Lower leg skin (tissue), 3 donors: ENCODE measurements at regions not wholly inside any gene's neighbourhood (a gene's known extent, or its start where the extent isn't known, plus 50 kb on each side); places are given as distances from the start of the nearest gene placed in this dataset.

Experiments
- CTCF ChIP-seq, 3 donors: fragments of 450-650 bp; IDR thresholded peaks; one replicate each; pipeline ENCODE4 v1.5.1; 2016; ENCODE audit warnings: antibody characterized with exemption in 3 of 3, mild to moderate bottlenecking in 3 of 3, moderate library complexity in 2 of 3
- POLR2A ChIP-seq, 2 donors: fragments of 450-650 bp; IDR thresholded peaks; one replicate each; pipeline ENCODE4 v1.6.1; 2016 to 2017; ENCODE audit warnings: antibody characterized with exemption in 2 of 2, mild to moderate bottlenecking in 1 of 2, moderate library complexity in 1 of 2

GRCh38 chr5:82331557-82331956 lies 53.4 kb upstream of the RPS23 start:
- no peak for TF ChIP-seq CTCF (IDR thresholded peaks at IDR 0.05)
- no peak for TF ChIP-seq POLR2A (IDR thresholded peaks at IDR 0.05)
